GM18502 (cell line): ENCODE measurements at regions not wholly inside any gene's neighbourhood (a gene's known extent, or its start where the extent isn't known, plus 50 kb on each side); places are given as distances from the start of the nearest gene placed in this dataset.
"Not testable (repeated sequence)": the region's sequence is repeated elsewhere in the genome, so short reads cannot be mapped to it uniquely, and the experiment has no call there.

Experiments
- ATAC-seq: cut with Tn5 transposase; IDR thresholded peaks from one replicate; pipeline ENCODE4 v1.9.1; 2021; ENCODE audit warnings: mild to moderate bottlenecking; ENCODE audit not compliant: unreplicated experiment, poor library complexity

- no peak for ATAC-seq
Observed at GRCh38 chr2:116754381-116755101, 1060.0 kb upstream of the DDX18 start.

DNA sequence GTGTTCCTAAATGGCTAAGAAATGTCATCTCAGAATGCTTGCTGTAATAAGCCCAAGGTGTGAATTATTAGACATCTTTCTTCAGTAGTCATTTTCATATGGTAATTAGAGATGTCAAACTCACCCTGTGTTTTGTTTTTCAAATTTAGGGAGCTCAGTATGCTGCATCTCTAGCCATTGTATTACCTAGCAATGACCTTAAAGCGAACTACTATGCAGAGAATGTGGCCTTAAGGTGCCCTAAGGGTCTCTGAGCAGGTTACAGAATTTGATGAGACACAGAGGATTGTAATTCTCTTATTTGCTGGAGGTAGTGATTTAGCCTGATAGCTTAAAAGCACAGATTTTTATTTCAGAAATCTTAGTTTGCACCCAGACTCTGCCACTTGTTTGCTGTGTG is 1052.6 kb upstream of the DDX18 start:
- ATAC-seq: no peak

DNA sequence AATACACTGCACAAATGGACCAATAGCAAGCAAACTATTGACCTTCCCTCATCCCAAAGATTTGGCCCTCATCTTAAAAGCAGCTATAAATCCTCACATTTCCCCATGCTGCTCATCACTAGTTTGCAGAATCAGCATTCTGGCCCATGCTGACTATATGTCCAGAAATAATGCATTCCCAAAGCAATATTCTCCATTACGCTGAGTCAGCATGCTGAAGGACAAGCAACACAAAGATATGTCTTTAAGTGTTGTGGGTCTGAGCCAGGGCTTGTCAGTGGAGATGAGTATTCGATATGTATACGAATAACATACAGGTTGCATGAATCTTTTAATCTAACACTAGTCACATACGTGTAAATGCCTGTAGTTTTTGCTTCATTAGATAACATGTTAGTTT is 1045.0 kb upstream of the DDX18 start:
- ATAC-seq: no peak

DNA sequence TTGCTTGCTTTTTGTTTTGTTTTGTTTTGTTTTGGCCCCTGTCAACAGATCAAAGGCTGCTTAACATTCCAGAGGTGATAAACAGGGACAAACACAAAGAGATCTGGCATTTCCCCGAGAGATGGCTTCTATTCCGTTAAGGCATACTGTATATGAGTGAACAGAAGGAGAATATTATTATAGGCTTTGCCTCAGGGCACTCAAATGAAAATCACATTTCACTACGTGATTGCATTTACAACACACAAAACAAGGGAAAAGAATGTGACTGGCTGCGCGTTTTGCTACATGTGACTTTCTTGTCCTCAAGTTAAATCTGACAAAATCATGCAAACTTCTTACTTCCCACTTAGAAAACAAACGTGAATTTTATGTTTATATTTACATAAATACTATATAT is 1037.9 kb upstream of the DDX18 start:
- ATAC-seq: no peak

DNA sequence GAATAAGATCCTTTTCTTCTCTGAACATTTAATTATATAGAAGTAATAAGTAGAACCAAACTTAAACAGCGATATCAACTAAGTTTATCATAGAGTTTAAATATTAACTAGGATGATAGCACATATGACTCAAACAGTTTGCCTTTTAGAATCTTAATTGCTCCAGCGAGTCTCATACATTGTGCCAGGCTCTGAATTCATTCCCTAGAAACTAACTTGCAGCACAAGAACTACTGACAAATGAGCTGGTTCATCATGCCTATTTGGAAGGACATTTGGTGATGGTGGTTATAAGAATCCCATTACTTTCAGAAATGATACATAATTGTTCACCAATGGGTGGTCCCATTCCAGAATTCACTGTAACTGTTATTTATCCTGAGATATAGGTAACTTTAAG is 1026.6 kb upstream of the DDX18 start:
- ATAC-seq: no peak

DNA sequence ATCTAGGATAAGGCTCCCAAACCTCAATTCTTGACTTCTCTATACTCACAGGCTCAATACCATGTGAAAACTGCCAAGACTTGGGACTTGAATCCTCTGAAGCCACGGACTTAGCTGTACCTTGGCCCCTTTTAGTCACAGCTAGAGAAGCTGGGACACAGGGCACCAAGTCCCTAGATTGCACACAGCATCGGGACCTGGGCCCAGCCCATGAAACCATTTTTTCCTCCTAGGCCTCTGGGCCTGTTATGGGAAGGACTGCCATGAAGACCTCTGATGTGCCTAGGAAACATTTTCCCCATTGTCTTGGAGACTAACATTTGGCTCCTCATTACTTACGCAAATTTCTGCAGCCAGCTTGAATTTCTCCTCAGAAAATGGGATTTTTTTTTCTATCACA is 1011.8 kb upstream of the DDX18 start:
- ATAC-seq: no peak

DNA sequence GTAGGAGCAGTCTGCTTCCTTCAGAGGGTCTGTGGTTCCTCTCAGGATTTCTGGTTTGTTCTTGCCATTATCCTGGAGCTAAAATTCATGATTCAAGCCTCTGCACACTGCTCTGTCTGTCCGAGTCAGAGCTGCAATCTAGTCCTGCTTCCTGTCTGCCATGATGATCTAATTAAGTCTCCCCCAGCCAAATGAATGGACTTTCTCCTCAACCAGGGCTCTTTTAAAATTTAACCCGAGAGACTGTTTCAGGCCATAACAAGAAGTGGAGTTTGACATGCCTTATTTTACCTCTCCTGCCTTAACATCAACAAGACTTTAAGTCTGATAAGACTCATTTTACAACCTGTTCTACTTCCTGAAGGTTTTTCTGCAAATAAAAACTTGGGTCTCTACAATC is 1009.6 kb upstream of the DDX18 start:
- no peak for ATAC-seq

- ATAC-seq: not testable (repeated sequence)
Observed at GRCh38 chr2:116806505-116806904, 1008.0 kb upstream of the DDX18 start.

- no peak for ATAC-seq
Observed at GRCh38 chr2:116809109-116809508, 1005.4 kb upstream of the DDX18 start.

- no peak for ATAC-seq
Observed at GRCh38 chr2:116810071-116810470, 1004.4 kb upstream of the DDX18 start.

DNA sequence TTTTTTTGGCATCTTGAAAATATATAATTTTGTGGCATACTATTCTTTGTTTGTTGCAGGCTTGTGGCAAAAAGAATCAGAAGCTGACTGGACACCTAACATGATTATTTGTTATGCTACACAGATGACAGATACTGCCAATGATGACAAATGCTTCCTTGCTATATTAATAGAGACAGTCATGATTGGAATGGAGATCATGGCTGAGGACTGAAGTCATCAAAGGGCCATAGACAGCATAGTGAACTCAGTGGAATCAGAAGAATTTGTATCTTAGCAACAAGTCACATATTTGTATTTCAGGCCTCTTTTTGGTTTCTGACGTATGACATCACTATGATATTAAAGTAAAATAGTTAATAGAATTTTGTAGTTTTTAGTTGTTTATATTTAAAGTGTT is 1003.8 kb upstream of the DDX18 start:
- no peak for ATAC-seq

- ATAC-seq: no peak
Observed at GRCh38 chr2:116819355-116819754, 995.1 kb upstream of the DDX18 start.

DNA sequence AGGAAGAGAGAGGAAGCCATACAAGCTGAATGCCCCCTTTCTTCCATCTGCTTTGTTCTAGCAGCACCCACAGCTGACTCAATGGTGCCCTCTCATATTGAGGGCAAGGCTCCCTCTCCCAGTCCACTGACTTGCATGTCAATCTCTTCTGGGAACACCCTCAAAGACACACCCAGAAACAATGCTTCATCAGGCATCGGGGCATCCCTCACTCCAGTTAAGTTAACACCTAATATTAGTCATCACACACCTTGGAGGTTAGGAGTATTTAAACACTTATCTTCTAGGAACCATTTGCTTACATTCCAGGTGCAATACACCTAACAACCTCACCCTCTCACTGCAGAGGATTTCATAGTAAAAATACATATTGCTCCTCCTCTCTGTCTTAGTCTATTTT is 993.5 kb upstream of the DDX18 start:
- ATAC-seq: no peak

GRCh38 chr2:116829543-116829942 is 984.9 kb upstream of the DDX18 start:
- not testable (repeated sequence) for ATAC-seq

DNA sequence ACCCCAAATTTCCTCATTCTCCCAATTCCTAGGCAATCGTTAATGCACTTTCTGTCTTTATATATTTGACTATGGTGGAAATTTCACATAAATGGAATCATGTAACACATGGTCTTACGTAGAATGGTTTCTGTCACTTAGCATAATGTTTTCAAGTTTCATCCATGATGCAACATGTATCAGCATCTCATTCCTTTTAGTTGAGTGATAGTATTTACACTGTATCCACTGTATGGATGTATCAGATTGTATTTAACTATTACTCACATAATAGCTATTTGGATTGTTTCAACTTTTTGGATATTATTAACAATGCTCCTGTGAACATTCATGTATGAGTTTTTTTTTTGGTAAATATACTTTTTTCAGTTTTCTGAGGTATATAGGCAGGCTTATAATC is 982.3 kb upstream of the DDX18 start:
- ATAC-seq: no peak

DNA sequence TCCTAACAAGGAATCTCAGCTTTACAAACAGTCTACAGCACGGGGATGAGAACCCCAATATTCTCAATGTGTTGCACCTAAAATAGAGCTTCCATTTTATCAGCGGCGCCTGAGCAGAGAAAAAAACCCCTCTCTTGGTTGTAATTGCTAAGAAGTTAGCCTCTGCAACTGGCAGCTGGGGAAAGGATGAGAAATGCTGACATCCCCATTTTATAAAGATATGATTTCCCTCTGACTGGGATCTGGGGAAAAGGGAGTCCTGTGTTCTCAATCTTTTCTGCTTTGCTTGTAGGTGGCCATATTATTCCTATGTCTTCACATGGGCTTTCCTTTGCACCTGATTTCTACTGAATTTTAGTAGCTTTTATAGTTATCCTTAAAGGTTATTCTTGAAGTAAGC is 981.4 kb upstream of the DDX18 start:
- ATAC-seq: no peak

GRCh38 chr2:116842164-116842563 is 972.3 kb upstream of the DDX18 start:
- no peak for ATAC-seq

GRCh38 chr2:116859708-116860107 is 954.8 kb upstream of the DDX18 start:
- ATAC-seq: no peak

- no peak for ATAC-seq
Observed at GRCh38 chr2:116874021-116874420, 940.5 kb upstream of the DDX18 start.

- ATAC-seq: no peak
Observed at GRCh38 chr2:116877274-116877673, 937.2 kb upstream of the DDX18 start.

DNA sequence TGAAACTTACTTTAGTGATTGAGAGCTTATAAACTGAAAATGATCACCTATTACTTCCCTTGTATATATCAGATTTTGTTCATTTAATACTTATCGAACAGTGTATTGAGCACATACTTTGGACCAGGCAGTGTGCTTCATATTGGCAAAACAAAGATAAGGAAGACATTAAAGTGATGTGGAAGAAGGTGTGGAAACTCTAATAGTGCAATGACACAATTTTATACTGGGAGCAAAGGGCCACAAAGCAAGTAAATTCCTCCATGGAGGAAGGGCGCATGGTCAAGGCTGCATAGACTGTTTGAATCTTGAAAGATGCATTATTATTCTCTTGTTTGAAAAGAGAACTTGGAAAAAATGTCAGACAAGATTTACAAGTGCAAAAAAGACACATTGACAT is 936.5 kb upstream of the DDX18 start:
- ATAC-seq: no peak

- no peak for ATAC-seq
Observed at GRCh38 chr2:116879650-116880160, 934.8 kb upstream of the DDX18 start.
